ENCODE measurements at regions not wholly inside any gene's neighbourhood (a gene's known extent, or its start where the extent isn't known, plus 50 kb on each side); places are given as distances from the start of the nearest gene placed in this dataset.

- Histone ChIP-seq H3K27me3 (no peaks in the 10 kb centered on the region), H3K9me3 (no peaks in the 10 kb centered on the region), H3K27ac (no peak overlapping the region), H3K36me3 (no peaks in the 10 kb centered on the region), H3K4me1 (no peaks in the 10 kb centered on the region), H3K4me3 (no peak overlapping the region)
- no peak for DNase-seq
- intact Hi-C loops (cut with DNase I), result no loop called here
- no peak for TF ChIP-seq CTCF (IDR thresholded peaks at IDR 0.05)
- ATAC-seq, result no peak
These were observed 340.7 kb downstream of the LPIN1 start for GRCh38 chr2:12087175-12087574.

- intact Hi-C loops (cut with DNase I), result no loop called here
- no peak for ATAC-seq
- Histone ChIP-seq H3K27me3 (no peaks in the 10 kb centered on the region), H3K9me3 (no peaks in the 10 kb centered on the region), H3K36me3 (no peaks in the 10 kb centered on the region), H3K4me3 (no peak overlapping the region), H3K4me1 (no peaks in the 10 kb centered on the region), H3K27ac (no peak overlapping the region)
- no peak for DNase-seq
- TF ChIP-seq CTCF (IDR thresholded peaks at IDR 0.05), result no peak
These were observed 341.4 kb downstream of the LPIN1 start for GRCh38 chr2:12087671-12088380.

- Histone ChIP-seq H3K9me3 (no peaks in the 10 kb centered on the region), H3K27me3 (no peaks in the 10 kb centered on the region), H3K36me3 (no peaks in the 10 kb centered on the region), H3K27ac (no peak overlapping the region), H3K4me3 (no peak overlapping the region), H3K4me1 (no peaks in the 10 kb centered on the region)
- TF ChIP-seq CTCF (IDR thresholded peaks at IDR 0.05), result no peak
- ATAC-seq, result no peak
- intact Hi-C loops (cut with DNase I), result no loop called here
- no peak for DNase-seq
These were observed 342.6 kb downstream of the LPIN1 start for GRCh38 chr2:12089001-12089400.

- intact Hi-C loops (cut with DNase I), result no loop called here
- no peaks in the 10 kb centered on the region for H3K9me3 ChIP-seq
- no peak for TF ChIP-seq CTCF (IDR thresholded peaks at IDR 0.05)
- no peak for DNase-seq
- H3K4me1 ChIP-seq, result no peaks in the 10 kb centered on the region
- no peak overlapping the region for H3K27ac ChIP-seq
- no peak overlapping the region for H3K4me3 ChIP-seq
- no peaks in the 10 kb centered on the region for H3K36me3 ChIP-seq
- H3K27me3 ChIP-seq, result no peaks in the 10 kb centered on the region
- ATAC-seq, result no peak
These were observed 343.1 kb downstream of the LPIN1 start for GRCh38 chr2:12089496-12089895.

GRCh38 chr2:12090072-12090471 lies 343.6 kb downstream of the LPIN1 start:
- DNase-seq (no peak), ATAC-seq (no peak)
- H3K36me3 ChIP-seq, result no peaks in the 10 kb centered on the region
- no peak for TF ChIP-seq CTCF (IDR thresholded peaks at IDR 0.05)
- no peaks in the 10 kb centered on the region for H3K9me3 ChIP-seq
- intact Hi-C loops (cut with DNase I), result no loop called here
- H3K27ac ChIP-seq, result no peak overlapping the region
- H3K27me3 ChIP-seq, result no peaks in the 10 kb centered on the region
- no peak overlapping the region for H3K4me3 ChIP-seq
- H3K4me1 ChIP-seq, result no peaks in the 10 kb centered on the region

GRCh38 chr2:12090590-12090989 lies 344.2 kb downstream of the LPIN1 start:
- Histone ChIP-seq H3K27ac (no peak overlapping the region), H3K27me3 (no peaks in the 10 kb centered on the region), H3K9me3 (no peaks in the 10 kb centered on the region), H3K4me3 (no peak overlapping the region), H3K36me3 (no peaks in the 10 kb centered on the region), H3K4me1 (no peaks in the 10 kb centered on the region)
- intact Hi-C loops (cut with DNase I), result no loop called here
- ATAC-seq, result no peak
- no peak for DNase-seq
- no peak for TF ChIP-seq CTCF (IDR thresholded peaks at IDR 0.05)
